Thyroid gland (tissue), 4 donors: ENCODE measurements at regions not wholly inside any gene's neighbourhood (a gene's known extent, or its start where the extent isn't known, plus 50 kb on each side); places are given as distances from the start of the nearest gene placed in this dataset.

ENCODE experiments used
- POLR2A ChIP-seq, 2 donors: fragments of 450-650 bp; IDR thresholded peaks; one replicate each; pipeline ENCODE4 v1.6.1; 2017; ENCODE audit warnings: antibody characterized with exemption in 2 of 2, mild to moderate bottlenecking in 2 of 2, moderate library complexity in 1 of 2
- TF ChIP-seq, protein P1 (sequence below), 6 experiments: fragments of 200-600 bp in 3 of 6; fragments of 450-650 bp in 3 of 6; sonication (generic) in 3 of 6; IDR thresholded peaks; one replicate each; pipeline ENCODE4 v1.5.1; 2016 to 2019; ENCODE audit warnings: antibody characterized with exemption in 6 of 6, mild to moderate bottlenecking in 2 of 6, inconsistent platforms in 1 of 6, moderate library complexity in 1 of 6

DNA sequence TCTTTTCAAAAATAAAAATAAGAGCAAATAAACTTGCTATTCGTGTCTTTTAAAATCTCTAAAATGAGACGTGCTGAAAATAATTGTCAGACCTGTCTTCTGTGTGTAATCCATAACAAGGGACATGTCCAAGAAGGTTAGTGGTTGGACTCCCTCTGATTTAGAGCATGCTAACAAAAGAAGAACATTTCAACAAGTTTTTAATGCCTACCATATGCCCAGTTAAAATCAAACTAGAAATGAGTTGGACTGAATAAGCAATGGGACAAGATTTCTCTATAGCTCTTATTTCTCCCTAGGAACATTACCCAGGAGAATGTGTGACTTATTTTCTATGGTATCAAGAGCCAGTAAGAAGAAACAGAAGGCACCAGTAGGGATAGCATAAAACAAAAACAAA lies 689.7 kb upstream of the SOX9 start:
- TF ChIP-seq, protein P1, sequence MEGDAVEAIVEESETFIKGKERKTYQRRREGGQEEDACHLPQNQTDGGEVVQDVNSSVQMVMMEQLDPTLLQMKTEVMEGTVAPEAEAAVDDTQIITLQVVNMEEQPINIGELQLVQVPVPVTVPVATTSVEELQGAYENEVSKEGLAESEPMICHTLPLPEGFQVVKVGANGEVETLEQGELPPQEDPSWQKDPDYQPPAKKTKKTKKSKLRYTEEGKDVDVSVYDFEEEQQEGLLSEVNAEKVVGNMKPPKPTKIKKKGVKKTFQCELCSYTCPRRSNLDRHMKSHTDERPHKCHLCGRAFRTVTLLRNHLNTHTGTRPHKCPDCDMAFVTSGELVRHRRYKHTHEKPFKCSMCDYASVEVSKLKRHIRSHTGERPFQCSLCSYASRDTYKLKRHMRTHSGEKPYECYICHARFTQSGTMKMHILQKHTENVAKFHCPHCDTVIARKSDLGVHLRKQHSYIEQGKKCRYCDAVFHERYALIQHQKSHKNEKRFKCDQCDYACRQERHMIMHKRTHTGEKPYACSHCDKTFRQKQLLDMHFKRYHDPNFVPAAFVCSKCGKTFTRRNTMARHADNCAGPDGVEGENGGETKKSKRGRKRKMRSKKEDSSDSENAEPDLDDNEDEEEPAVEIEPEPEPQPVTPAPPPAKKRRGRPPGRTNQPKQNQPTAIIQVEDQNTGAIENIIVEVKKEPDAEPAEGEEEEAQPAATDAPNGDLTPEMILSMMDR (IDR thresholded peaks at IDR 0.05), result no peak
- TF ChIP-seq POLR2A (IDR thresholded peaks at IDR 0.05), result no peak
